Pancreas (tissue), 10 donors: ENCODE measurements at regions not wholly inside any gene's neighbourhood (a gene's known extent, or its start where the extent isn't known, plus 50 kb on each side); places are given as distances from the start of the nearest gene placed in this dataset.
"Not testable (repeated sequence)": the region's sequence is repeated elsewhere in the genome, so short reads cannot be mapped to it uniquely, and the experiment has no call there.

Experiments
- ATAC-seq, 4 donors: fragments of 200-7000 bp; cut with Tn5 transposase; one replicate each; pipeline versions ENCODE4 v1.8.0 to v1.9.1; 2020; ENCODE audit warnings: mild to moderate bottlenecking in 4 of 4, moderate library complexity in 4 of 4
- DNase-seq, 6 donors: peaks; one replicate each; pipeline ENCODE4 v3.0.0-alpha.2; 2020
- FAIRE-seq: peaks from 2 replicates; lab custom pipeline; 2012; peaks lifted over from hg19 to GRCh38; lab: Jason Lieb, UNC
- H3K27ac ChIP-seq, 4 donors: fragments of 200-600 bp; sonication (generic); 1 replicate in 3 of 4; 2 replicates in 1 of 4; pipeline versions ENCODE4 v1.5.0 to v1.8.0; 2020
- H3K27me3 ChIP-seq, 4 donors: fragments of 200-600 bp; one replicate each; pipeline ENCODE4 v1.8.0; 2021
- H3K36me3 ChIP-seq, 3 donors: fragments of 200-600 bp; sonication (generic) in 1 of 3; one replicate each; pipeline versions ENCODE4 v1.5.0 to v1.8.0; 2020 to 2021
- H3K4me1 ChIP-seq, 3 donors: fragments of 200-600 bp; one replicate each; pipeline ENCODE4 v1.8.0; 2021
- H3K4me3 ChIP-seq, 4 donors: fragments of 200-600 bp; sonication (generic) in 2 of 4; one replicate each; pipeline versions ENCODE4 v1.5.0 to v1.8.0; 2020 to 2021
- H3K9me3 ChIP-seq, 4 donors: fragments of 200-600 bp; one replicate each; pipeline ENCODE4 v1.8.0; 2021
- WGBS, 2 donors: extraction: QIAGEN DNeasy Blood & Tissue Kit; methylation state at CpG; one replicate each; pipeline ENCODE4 v1.1.7; 2013; 5-methylcytosine and 5-hydroxymethylcytosine counted together
- intact Hi-C, 3 donors: fragments of 100-400 bp; cut with DNase I; formaldehyde crosslinking; loops; one replicate each; pipeline versions ENCODE4 v1.11.1 to v1.14.2; 2022
- TF ChIP-seq, protein P1 (sequence below), 4 donors: fragments of 200-600 bp; sonication (generic) in 3 of 4; IDR thresholded peaks; one replicate each; pipeline versions ENCODE4 v1.5.0 to v1.8.0; 2021; ENCODE audit warnings: antibody characterized with exemption in 4 of 4
- donor health status: healthy with polysubstance abuse.
- donor health status: DM: no; HTN: no; CAD: no; lungs with moderate emphysema.
- donor health status: DM: no; HTN: no; CAD: no.
- donor health status: control.
- donor health status: control.
- donor health status: Bipolar disorder and iron deficiency.
- donor health status: DM: yes; HTN: yes; CAD: no.
- donor health status: DM: no; HTN: no; CAD: no.
- donor health status: DM: no; HTN: no; CAD: no.
- donor health status: DM: yes; HTN: yes; CAD: no.

GRCh38 chr11:8768625-8769333 is 86.2 kb downstream of the RPL27A start:
- ATAC-seq = peak; percentile 54 to 76 (median 67)
- Histone ChIP-seq H3K36me3 (no peaks in the 10 kb centered on the region), H3K4me3 (no peak overlapping the region), H3K4me1 (peaks cover 15 to 22% (median 16%) of the 10 kb centered on the region in 3 donors), H3K27me3 (no peaks in the 10 kb centered on the region), H3K9me3 (no peaks in the 10 kb centered on the region), H3K27ac (peak overlapping the region in 1 of 4 donors; percentile 5)
- FAIRE-seq = no peak
- DNase-seq = peak in 3 of 6 donors; percentile 39 to 57 (median 55)
- WGBS, 2 donors = 66 to 69% methylated on average over 3 of the region's 3 CpGs
- intact Hi-C loops = no loop called here
- TF ChIP-seq, protein P1, sequence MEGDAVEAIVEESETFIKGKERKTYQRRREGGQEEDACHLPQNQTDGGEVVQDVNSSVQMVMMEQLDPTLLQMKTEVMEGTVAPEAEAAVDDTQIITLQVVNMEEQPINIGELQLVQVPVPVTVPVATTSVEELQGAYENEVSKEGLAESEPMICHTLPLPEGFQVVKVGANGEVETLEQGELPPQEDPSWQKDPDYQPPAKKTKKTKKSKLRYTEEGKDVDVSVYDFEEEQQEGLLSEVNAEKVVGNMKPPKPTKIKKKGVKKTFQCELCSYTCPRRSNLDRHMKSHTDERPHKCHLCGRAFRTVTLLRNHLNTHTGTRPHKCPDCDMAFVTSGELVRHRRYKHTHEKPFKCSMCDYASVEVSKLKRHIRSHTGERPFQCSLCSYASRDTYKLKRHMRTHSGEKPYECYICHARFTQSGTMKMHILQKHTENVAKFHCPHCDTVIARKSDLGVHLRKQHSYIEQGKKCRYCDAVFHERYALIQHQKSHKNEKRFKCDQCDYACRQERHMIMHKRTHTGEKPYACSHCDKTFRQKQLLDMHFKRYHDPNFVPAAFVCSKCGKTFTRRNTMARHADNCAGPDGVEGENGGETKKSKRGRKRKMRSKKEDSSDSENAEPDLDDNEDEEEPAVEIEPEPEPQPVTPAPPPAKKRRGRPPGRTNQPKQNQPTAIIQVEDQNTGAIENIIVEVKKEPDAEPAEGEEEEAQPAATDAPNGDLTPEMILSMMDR (IDR thresholded peaks at IDR 0.05) = no peak

- Histone ChIP-seq H3K36me3 (no peaks in the 10 kb centered on the region), H3K9me3 (no peaks in the 10 kb centered on the region), H3K4me3 (no peak overlapping the region), H3K27ac (no peak overlapping the region), H3K27me3 (no peaks in the 10 kb centered on the region), H3K4me1 (peaks cover 21 to 30% (median 28%) of the 10 kb centered on the region in 3 donors)
- TF ChIP-seq, protein P1 (IDR thresholded peaks at IDR 0.05) = no peak
- DNase-seq = peak in 1 of 6 donors; percentile 13
- no peak for ATAC-seq
- WGBS, 2 donors = 64 to 66% methylated on average over 9 of the region's 9 CpGs
- intact Hi-C loops = no loop called here
- no peak for FAIRE-seq
These were observed 90.3 kb downstream of the RPL27A start for GRCh38 chr11:8772571-8773519.

DNA sequence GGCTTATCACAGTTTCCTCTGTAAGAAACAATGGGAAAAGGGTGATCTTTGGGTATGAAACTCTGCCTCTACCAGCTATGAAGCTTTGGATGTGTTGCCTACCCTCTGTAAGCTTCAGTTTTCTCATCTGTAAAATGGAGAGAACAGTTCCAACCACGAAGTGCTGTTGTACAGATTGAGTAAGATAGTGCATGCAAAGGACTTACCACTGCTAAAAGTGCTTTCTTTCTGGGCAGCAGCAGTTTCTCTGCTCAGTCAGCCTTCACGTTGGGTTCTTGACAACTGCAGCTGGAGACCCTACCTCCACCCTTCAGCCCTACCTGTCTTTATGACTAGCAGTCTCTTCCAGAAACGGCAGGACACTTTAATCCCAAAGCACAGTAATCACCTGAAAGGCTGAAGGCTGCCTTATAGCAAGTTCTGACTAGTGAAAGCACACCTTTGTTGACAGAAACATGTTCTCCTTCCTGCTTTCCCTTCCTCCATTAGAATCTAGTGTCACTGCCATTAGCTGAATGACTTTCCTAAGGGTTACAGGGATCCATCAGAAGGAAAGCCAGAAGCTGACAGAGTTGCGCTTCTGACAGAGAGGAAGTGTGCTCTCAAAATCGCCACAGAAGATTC is 91.4 kb downstream of the RPL27A start:
- FAIRE-seq = no peak
- Histone ChIP-seq H3K9me3 (no peaks in the 10 kb centered on the region), H3K36me3 (no peaks in the 10 kb centered on the region), H3K27me3 (no peaks in the 10 kb centered on the region), H3K4me3 (no peak overlapping the region), H3K27ac (no peak overlapping the region), H3K4me1 (peaks cover 14 to 38% (median 24%) of the 10 kb centered on the region in 3 donors)
- peak in 1 of 4 donors; percentile 34 for ATAC-seq
- DNase-seq = peak in 1 of 6 donors; percentile 6
- 77 to 81% methylated on average over 5 of the region's 5 CpGs for WGBS, 2 donors
- TF ChIP-seq, protein P1 (IDR thresholded peaks at IDR 0.05) = no peak
- intact Hi-C loops = no loop called here

DNA sequence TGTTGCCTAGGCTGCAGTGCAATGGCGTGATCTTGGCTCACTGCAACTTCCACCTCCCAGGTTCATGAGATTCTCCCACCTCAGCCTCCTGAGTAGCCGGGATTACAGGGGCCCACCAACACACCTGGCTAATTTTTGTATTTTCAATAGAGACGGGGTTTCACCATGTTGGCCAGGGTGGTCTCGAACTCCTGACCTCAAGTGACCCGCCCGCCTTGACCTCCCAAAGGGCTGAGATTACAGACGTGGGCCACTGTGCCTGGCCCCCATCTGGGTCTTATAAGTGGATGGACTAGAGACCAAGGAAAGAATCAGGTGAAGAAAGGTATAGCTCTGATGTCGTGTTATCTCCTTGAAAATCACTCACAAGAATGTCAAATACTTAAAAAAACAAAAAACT is 92.3 kb downstream of the RPL27A start:
- peak in 1 of 6 donors; percentile 3 for DNase-seq
- H3K36me3 ChIP-seq, intact Hi-C loops, H3K4me3 ChIP-seq, H3K9me3 ChIP-seq, ATAC-seq, FAIRE-seq, H3K27me3 ChIP-seq: not testable (repeated sequence)
- 84 to 87% methylated on average over 8 of the region's 8 CpGs for WGBS, 2 donors
- Histone ChIP-seq H3K4me1 (peaks cover 9 to 35% (median 23%) of the 10 kb centered on the region in 3 donors), H3K27ac (peak overlapping the region in 2 of 4 donors; percentile 13 to 25)

DNA sequence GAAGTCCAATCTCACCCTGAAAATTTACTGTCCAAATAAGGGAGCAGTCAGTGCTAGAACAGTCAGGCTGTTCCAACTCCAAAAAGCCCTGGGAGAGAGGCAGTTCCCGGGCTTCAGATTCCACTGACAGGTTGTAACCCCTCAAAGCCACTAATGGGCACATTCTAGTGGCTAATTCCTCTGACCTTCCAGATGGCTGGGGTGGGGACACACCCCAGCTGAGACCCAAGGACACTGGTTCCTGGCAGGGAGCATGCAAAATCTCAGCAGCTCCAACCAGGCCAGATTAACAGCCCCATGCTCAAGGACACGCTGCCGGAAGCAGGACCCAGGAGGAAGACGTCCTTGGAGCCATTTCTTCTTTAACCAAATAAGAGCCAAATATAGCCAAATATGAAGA is 92.7 kb downstream of the RPL27A start:
- ATAC-seq = peak; percentile 49 to 77 (median 66)
- H3K27ac ChIP-seq = peak overlapping the region in 2 of 4 donors; percentile 13 to 25
- intact Hi-C loops = no loop called here

More for the DNA sequence above, 92.7 kb downstream of the RPL27A start:
- DNase-seq (peak in 5 of 6 donors; percentile 40 to 59 (median 55)), FAIRE-seq (no peak)
- TF ChIP-seq, protein P1 (IDR thresholded peaks at IDR 0.05) = no peak
- H3K36me3 ChIP-seq = no peaks in the 10 kb centered on the region
- H3K9me3 ChIP-seq = no peaks in the 10 kb centered on the region
- no peaks in the 10 kb centered on the region for H3K27me3 ChIP-seq
- no peak overlapping the region for H3K4me3 ChIP-seq
- WGBS, 2 donors = 7 to 9% methylated on average over 4 of the region's 4 CpGs
- H3K4me1 ChIP-seq = peaks cover 9 to 35% (median 23%) of the 10 kb centered on the region in 3 donors
